HG02678 (cell line): ENCODE measurements at regions not wholly inside any gene's neighbourhood (a gene's known extent, or its start where the extent isn't known, plus 50 kb on each side); places are given as distances from the start of the nearest gene placed in this dataset.
"Not testable (repeated sequence)": the region's sequence is repeated elsewhere in the genome, so short reads cannot be mapped to it uniquely, and the experiment has no call there.

Source experiments
- ATAC-seq: cut with Tn5 transposase; IDR thresholded peaks from one replicate; pipeline ENCODE4 v1.9.1; 2021; ENCODE audit warnings: mild to moderate bottlenecking, moderate library complexity; ENCODE audit not compliant: unreplicated experiment

GRCh38 chr3:115204475-115204874 lies 57.4 kb upstream of the ZBTB20 start:
- no peak for ATAC-seq

GRCh38 chr3:115208066-115208750 lies 61.1 kb upstream of the ZBTB20 start:
- ATAC-seq, result no peak

GRCh38 chr3:115211810-115212492 lies 64.9 kb upstream of the ZBTB20 start:
- ATAC-seq, result no peak

GRCh38 chr3:115212615-115213014 lies 65.5 kb upstream of the ZBTB20 start:
- no peak for ATAC-seq

- not testable (repeated sequence) for ATAC-seq
Observed at GRCh38 chr3:115213052-115213451, 66.0 kb upstream of the ZBTB20 start.

- no peak for ATAC-seq
Observed at GRCh38 chr3:115217292-115217677, 70.2 kb upstream of the ZBTB20 start.

GRCh38 chr3:115217678-115218451 lies 70.8 kb upstream of the ZBTB20 start:
- ATAC-seq, result peak; percentile 60

GRCh38 chr3:115218859-115219258 lies 71.8 kb upstream of the ZBTB20 start:
- no peak for ATAC-seq

- ATAC-seq, result no peak
Observed at GRCh38 chr3:115224687-115225086, 77.6 kb upstream of the ZBTB20 start.

GRCh38 chr3:115226844-115227445 lies 79.9 kb upstream of the ZBTB20 start:
- no peak for ATAC-seq

- ATAC-seq, result no peak
Observed at GRCh38 chr3:115227461-115227860, 80.4 kb upstream of the ZBTB20 start.

- ATAC-seq, result no peak
Observed at GRCh38 chr3:115228266-115228665, 81.2 kb upstream of the ZBTB20 start.

- no peak for ATAC-seq
Observed at GRCh38 chr3:115232167-115232566, 85.1 kb upstream of the ZBTB20 start.

- no peak for ATAC-seq
Observed at GRCh38 chr3:115233021-115233420, 85.9 kb upstream of the ZBTB20 start.

GRCh38 chr3:115236496-115236895 lies 89.4 kb upstream of the ZBTB20 start:
- no peak for ATAC-seq

GRCh38 chr3:115239717-115240116 lies 92.6 kb upstream of the ZBTB20 start:
- ATAC-seq, result no peak

- no peak for ATAC-seq
Observed at GRCh38 chr3:115244350-115244749, 97.3 kb upstream of the ZBTB20 start.

- no peak for ATAC-seq
Observed at GRCh38 chr3:115245438-115245837, 98.3 kb upstream of the ZBTB20 start.

GRCh38 chr3:115245899-115246298 lies 98.8 kb upstream of the ZBTB20 start:
- ATAC-seq, result no peak

GRCh38 chr3:115246461-115247020 lies 99.5 kb upstream of the ZBTB20 start:
- no peak for ATAC-seq

- ATAC-seq, result no peak
Observed at GRCh38 chr3:115248274-115248673, 101.2 kb upstream of the ZBTB20 start.
